ENCODE measurements at regions not wholly inside any gene's neighbourhood (a gene's known extent, or its start where the extent isn't known, plus 50 kb on each side); places are given as distances from the start of the nearest gene placed in this dataset.

DNA sequence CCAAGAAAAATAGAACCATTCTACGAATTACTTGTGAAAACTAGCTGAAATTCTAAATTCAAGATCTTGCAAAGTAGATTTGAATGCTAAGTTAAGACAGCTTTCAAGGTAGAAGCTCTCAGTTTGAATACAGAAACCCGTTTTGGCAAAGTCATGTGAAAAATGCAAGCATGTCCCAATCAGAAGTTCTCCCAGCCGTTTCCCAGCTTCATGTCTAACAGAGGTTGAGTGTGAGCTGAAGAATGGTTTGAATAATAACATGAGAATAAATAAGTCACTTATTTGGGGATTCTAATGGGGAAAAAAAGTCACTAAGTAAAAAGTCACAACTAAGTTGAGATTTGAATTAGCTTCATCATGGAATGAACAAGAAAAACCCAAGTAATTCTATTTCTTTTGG, 152.5 kb upstream of the MAP3K1 start:
- TF ChIP-seq, protein P1, sequence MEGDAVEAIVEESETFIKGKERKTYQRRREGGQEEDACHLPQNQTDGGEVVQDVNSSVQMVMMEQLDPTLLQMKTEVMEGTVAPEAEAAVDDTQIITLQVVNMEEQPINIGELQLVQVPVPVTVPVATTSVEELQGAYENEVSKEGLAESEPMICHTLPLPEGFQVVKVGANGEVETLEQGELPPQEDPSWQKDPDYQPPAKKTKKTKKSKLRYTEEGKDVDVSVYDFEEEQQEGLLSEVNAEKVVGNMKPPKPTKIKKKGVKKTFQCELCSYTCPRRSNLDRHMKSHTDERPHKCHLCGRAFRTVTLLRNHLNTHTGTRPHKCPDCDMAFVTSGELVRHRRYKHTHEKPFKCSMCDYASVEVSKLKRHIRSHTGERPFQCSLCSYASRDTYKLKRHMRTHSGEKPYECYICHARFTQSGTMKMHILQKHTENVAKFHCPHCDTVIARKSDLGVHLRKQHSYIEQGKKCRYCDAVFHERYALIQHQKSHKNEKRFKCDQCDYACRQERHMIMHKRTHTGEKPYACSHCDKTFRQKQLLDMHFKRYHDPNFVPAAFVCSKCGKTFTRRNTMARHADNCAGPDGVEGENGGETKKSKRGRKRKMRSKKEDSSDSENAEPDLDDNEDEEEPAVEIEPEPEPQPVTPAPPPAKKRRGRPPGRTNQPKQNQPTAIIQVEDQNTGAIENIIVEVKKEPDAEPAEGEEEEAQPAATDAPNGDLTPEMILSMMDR (conservative IDR thresholded peaks at IDR 0.05), result no peak
- TF ChIP-seq EZH2 (IDR thresholded peaks at IDR 0.05; ENCODE audit: low read depth), result no peak

Measured in PC-9 (cell line).